ENCODE measurements at regions not wholly inside any gene's neighbourhood (a gene's known extent, or its start where the extent isn't known, plus 50 kb on each side); places are given as distances from the start of the nearest gene placed in this dataset.
"Not testable (repeated sequence)": the region's sequence is repeated elsewhere in the genome, so short reads cannot be mapped to it uniquely, and the experiment has no call there.

GRCh38 chr1:234785471-234785919 lies 175.5 kb upstream of the IRF2BP2 start:
- intact Hi-C loops (cut with micrococcal nuclease); H3K9me3 Mint-ChIP-seq; H3K4me3 Mint-ChIP-seq; DNase-seq; H3K27ac Mint-ChIP-seq; CTCF ChIA-PET; H3K4me1 Mint-ChIP-seq (ENCODE audit: low read depth); H3K36me3 Mint-ChIP-seq (ENCODE audit: low read depth); H3K27me3 Mint-ChIP-seq (ENCODE audit: low read depth): not testable (repeated sequence)

GRCh38 chr1:234784108-234784507 lies 174.1 kb upstream of the IRF2BP2 start:
- H3K4me1 Mint-ChIP-seq (ENCODE audit: low read depth); H3K4me3 Mint-ChIP-seq; H3K9me3 Mint-ChIP-seq; H3K36me3 Mint-ChIP-seq (ENCODE audit: low read depth); H3K27me3 Mint-ChIP-seq (ENCODE audit: low read depth); DNase-seq; H3K27ac Mint-ChIP-seq; intact Hi-C loops (cut with micrococcal nuclease); CTCF ChIA-PET: not testable (repeated sequence)

- H3K27me3 Mint-ChIP-seq (ENCODE audit: low read depth), result no peaks in the 10 kb centered on the region
- intact Hi-C loops (cut with micrococcal nuclease), result no loop called here
- H3K4me1 Mint-ChIP-seq (ENCODE audit: low read depth), result no peaks in the 10 kb centered on the region
- no peaks in the 10 kb centered on the region for H3K9me3 Mint-ChIP-seq
- H3K4me3 Mint-ChIP-seq, result no peak overlapping the region
- no peak overlapping the region for H3K27ac Mint-ChIP-seq
- DNase-seq, result no peak
- CTCF ChIA-PET, result no interaction called here
- no peaks in the 10 kb centered on the region for H3K36me3 Mint-ChIP-seq (ENCODE audit: low read depth)
Measured at GRCh38 chr1:234782791-234783190, 172.8 kb upstream of the IRF2BP2 start.

GRCh38 chr1:234782105-234782751 lies 172.2 kb upstream of the IRF2BP2 start:
- no peak overlapping the region for H3K4me3 Mint-ChIP-seq
- intact Hi-C loops (cut with micrococcal nuclease), result no loop called here
- no peak overlapping the region for H3K27ac Mint-ChIP-seq
- H3K9me3 Mint-ChIP-seq, result no peaks in the 10 kb centered on the region
- CTCF ChIA-PET, result no interaction called here
- no peaks in the 10 kb centered on the region for H3K27me3 Mint-ChIP-seq (ENCODE audit: low read depth)
- DNase-seq, result no peak
- H3K4me1 Mint-ChIP-seq (ENCODE audit: low read depth), result no peaks in the 10 kb centered on the region
- no peaks in the 10 kb centered on the region for H3K36me3 Mint-ChIP-seq (ENCODE audit: low read depth)

- CTCF ChIA-PET, result no interaction called here
- Mint-ChIP-seq H3K9me3 (no peaks in the 10 kb centered on the region), H3K4me3 (no peak overlapping the region), H3K27ac (no peak overlapping the region), H3K4me1 (ENCODE audit: low read depth) (no peaks in the 10 kb centered on the region), H3K36me3 (ENCODE audit: low read depth) (no peaks in the 10 kb centered on the region), H3K27me3 (ENCODE audit: low read depth) (no peaks in the 10 kb centered on the region)
- intact Hi-C loops (cut with micrococcal nuclease), result no loop called here
- peak; percentile 32 for DNase-seq
Measured at GRCh38 chr1:234781241-234782065, 171.5 kb upstream of the IRF2BP2 start.

- no peak for DNase-seq
- CTCF ChIA-PET, result no interaction called here
- no peak overlapping the region for H3K4me3 Mint-ChIP-seq
- no peak overlapping the region for H3K27ac Mint-ChIP-seq
- H3K27me3 Mint-ChIP-seq (ENCODE audit: low read depth), result no peaks in the 10 kb centered on the region
- intact Hi-C loops (cut with micrococcal nuclease), result no loop called here
- peaks cover 1% of the 10 kb centered on the region for H3K36me3 Mint-ChIP-seq (ENCODE audit: low read depth)
- H3K9me3 Mint-ChIP-seq, result no peaks in the 10 kb centered on the region
- H3K4me1 Mint-ChIP-seq (ENCODE audit: low read depth), result no peaks in the 10 kb centered on the region
Measured at GRCh38 chr1:234780531-234781162, 170.7 kb upstream of the IRF2BP2 start.

GRCh38 chr1:234780112-234780511 lies 170.1 kb upstream of the IRF2BP2 start:
- no peak for DNase-seq
- CTCF ChIA-PET, result no interaction called here
- H3K4me1 Mint-ChIP-seq (ENCODE audit: low read depth), result no peaks in the 10 kb centered on the region
- H3K9me3 Mint-ChIP-seq, result peaks cover 4% of the 10 kb centered on the region
- H3K27ac Mint-ChIP-seq, result no peak overlapping the region
- peaks cover 2% of the 10 kb centered on the region for H3K36me3 Mint-ChIP-seq (ENCODE audit: low read depth)
- intact Hi-C loops (cut with micrococcal nuclease), result no loop called here
- H3K27me3 Mint-ChIP-seq (ENCODE audit: low read depth), result no peaks in the 10 kb centered on the region
- H3K4me3 Mint-ChIP-seq, result no peak overlapping the region

- H3K4me3 Mint-ChIP-seq; H3K27me3 Mint-ChIP-seq (ENCODE audit: low read depth); H3K9me3 Mint-ChIP-seq; H3K4me1 Mint-ChIP-seq (ENCODE audit: low read depth); H3K27ac Mint-ChIP-seq; DNase-seq; CTCF ChIA-PET; intact Hi-C loops (cut with micrococcal nuclease); H3K36me3 Mint-ChIP-seq (ENCODE audit: low read depth): not testable (repeated sequence)
Measured at GRCh38 chr1:234779600-234779999, 169.6 kb upstream of the IRF2BP2 start.

- CTCF ChIA-PET, result no interaction called here
- no peak overlapping the region for H3K4me3 Mint-ChIP-seq
- no peak for DNase-seq
- no peak overlapping the region for H3K27ac Mint-ChIP-seq
- peaks cover 3% of the 10 kb centered on the region for H3K36me3 Mint-ChIP-seq (ENCODE audit: low read depth)
- intact Hi-C loops (cut with micrococcal nuclease), result no loop called here
- peaks cover 6% of the 10 kb centered on the region for H3K9me3 Mint-ChIP-seq
- no peaks in the 10 kb centered on the region for H3K27me3 Mint-ChIP-seq (ENCODE audit: low read depth)
- no peaks in the 10 kb centered on the region for H3K4me1 Mint-ChIP-seq (ENCODE audit: low read depth)
Measured at GRCh38 chr1:234779160-234779538, 169.2 kb upstream of the IRF2BP2 start.

- no peaks in the 10 kb centered on the region for H3K27me3 Mint-ChIP-seq (ENCODE audit: low read depth)
- DNase-seq, result no peak
- intact Hi-C loops (cut with micrococcal nuclease), result no loop called here
- H3K27ac Mint-ChIP-seq, result no peak overlapping the region
- H3K4me3 Mint-ChIP-seq, result no peak overlapping the region
- peaks cover 3% of the 10 kb centered on the region for H3K36me3 Mint-ChIP-seq (ENCODE audit: low read depth)
- H3K9me3 Mint-ChIP-seq, result peaks cover 6% of the 10 kb centered on the region
- peaks cover 5% of the 10 kb centered on the region for H3K4me1 Mint-ChIP-seq (ENCODE audit: low read depth)
- CTCF ChIA-PET, result no interaction called here
Measured at GRCh38 chr1:234778221-234779159, 168.5 kb upstream of the IRF2BP2 start.

GRCh38 chr1:234777856-234778220 lies 167.9 kb upstream of the IRF2BP2 start:
- H3K27me3 Mint-ChIP-seq (ENCODE audit: low read depth), result no peaks in the 10 kb centered on the region
- no peak overlapping the region for H3K4me3 Mint-ChIP-seq
- H3K4me1 Mint-ChIP-seq (ENCODE audit: low read depth), result peaks cover 6% of the 10 kb centered on the region
- no peak for DNase-seq
- H3K27ac Mint-ChIP-seq, result no peak overlapping the region
- CTCF ChIA-PET, result no interaction called here
- peaks cover 6% of the 10 kb centered on the region for H3K9me3 Mint-ChIP-seq
- intact Hi-C loops (cut with micrococcal nuclease), result no loop called here
- H3K36me3 Mint-ChIP-seq (ENCODE audit: low read depth), result peaks cover 3% of the 10 kb centered on the region

All from activated naive CD4-positive, alpha-beta T cell treated with anti-CD3 and anti-CD28 coated beads for 36 hours (primary cell).